Uterus (tissue), 2 donors: ENCODE measurements at regions not wholly inside any gene's neighbourhood (a gene's known extent, or its start where the extent isn't known, plus 50 kb on each side); places are given as distances from the start of the nearest gene placed in this dataset.

Experiments
- CTCF ChIP-seq, 4 experiments: fragments of 200-600 bp in 2 of 4; fragments of 450-650 bp in 2 of 4; sonication (generic) in 2 of 4; IDR thresholded peaks; one replicate each; pipeline ENCODE4 v1.5.1; 2016 to 2019; ENCODE audit warnings: antibody characterized with exemption in 4 of 4, mild to moderate bottlenecking in 2 of 4, moderate library complexity in 1 of 4
- POLR2A ChIP-seq, 2 donors: fragments of 450-650 bp; IDR thresholded peaks; one replicate each; pipeline ENCODE4 v1.6.1; 2016; ENCODE audit warnings: antibody characterized with exemption in 2 of 2, mild to moderate bottlenecking in 1 of 2, moderate library complexity in 1 of 2

- TF ChIP-seq CTCF (IDR thresholded peaks at IDR 0.05) (no peak), POLR2A (IDR thresholded peaks at IDR 0.05) (no peak)
These were observed 326.7 kb downstream of the MTX2 start for GRCh38 chr2:176595986-176596385.
